GM06990 (cell line): ENCODE measurements at regions not wholly inside any gene's neighbourhood (a gene's known extent, or its start where the extent isn't known, plus 50 kb on each side); places are given as distances from the start of the nearest gene placed in this dataset.

Experiments used
- DNase-seq: peaks from one replicate; pipeline ENCODE4 v3.0.0-alpha.2; 2011; ENCODE audit not compliant: insufficient read length; ENCODE audit errors: extremely low read depth
- H3K27me3 ChIP-seq: replicated peaks from 2 replicates; pipeline ENCODE4 v1.6.0; 2011; ENCODE audit warnings: low read length; ENCODE audit not compliant: control insufficient read depth, insufficient read depth
- H3K36me3 ChIP-seq: 2 replicates; pipeline ENCODE4 v1.5.1; 2011; ENCODE audit warnings: low read length; ENCODE audit not compliant: control insufficient read depth, insufficient read depth
- H3K4me3 ChIP-seq: replicated peaks from 2 replicates; pipeline ENCODE4 v1.5.1; 2011; ENCODE audit warnings: low read depth, mild to moderate bottlenecking, control low read depth, low read length
- TF ChIP-seq, protein P1 (sequence below): IDR thresholded peaks from 2 replicates; pipeline ENCODE4 v1.5.1; 2011; ENCODE audit warnings: low read length, control low read depth, mild to moderate bottlenecking, inconsistent platforms; ENCODE audit not compliant: insufficient read depth, poor library complexity, severe bottlenecking

- H3K4me3 ChIP-seq: no peak overlapping the region
- no peaks in the 10 kb centered on the region for H3K27me3 ChIP-seq
- TF ChIP-seq, protein P1, sequence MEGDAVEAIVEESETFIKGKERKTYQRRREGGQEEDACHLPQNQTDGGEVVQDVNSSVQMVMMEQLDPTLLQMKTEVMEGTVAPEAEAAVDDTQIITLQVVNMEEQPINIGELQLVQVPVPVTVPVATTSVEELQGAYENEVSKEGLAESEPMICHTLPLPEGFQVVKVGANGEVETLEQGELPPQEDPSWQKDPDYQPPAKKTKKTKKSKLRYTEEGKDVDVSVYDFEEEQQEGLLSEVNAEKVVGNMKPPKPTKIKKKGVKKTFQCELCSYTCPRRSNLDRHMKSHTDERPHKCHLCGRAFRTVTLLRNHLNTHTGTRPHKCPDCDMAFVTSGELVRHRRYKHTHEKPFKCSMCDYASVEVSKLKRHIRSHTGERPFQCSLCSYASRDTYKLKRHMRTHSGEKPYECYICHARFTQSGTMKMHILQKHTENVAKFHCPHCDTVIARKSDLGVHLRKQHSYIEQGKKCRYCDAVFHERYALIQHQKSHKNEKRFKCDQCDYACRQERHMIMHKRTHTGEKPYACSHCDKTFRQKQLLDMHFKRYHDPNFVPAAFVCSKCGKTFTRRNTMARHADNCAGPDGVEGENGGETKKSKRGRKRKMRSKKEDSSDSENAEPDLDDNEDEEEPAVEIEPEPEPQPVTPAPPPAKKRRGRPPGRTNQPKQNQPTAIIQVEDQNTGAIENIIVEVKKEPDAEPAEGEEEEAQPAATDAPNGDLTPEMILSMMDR: no peak
- DNase-seq: no peak
- no peaks in the 10 kb centered on the region for H3K36me3 ChIP-seq
Observed at GRCh38 chr12:21054334-21054733, 76.7 kb upstream of the SLCO1B1 start.

DNA sequence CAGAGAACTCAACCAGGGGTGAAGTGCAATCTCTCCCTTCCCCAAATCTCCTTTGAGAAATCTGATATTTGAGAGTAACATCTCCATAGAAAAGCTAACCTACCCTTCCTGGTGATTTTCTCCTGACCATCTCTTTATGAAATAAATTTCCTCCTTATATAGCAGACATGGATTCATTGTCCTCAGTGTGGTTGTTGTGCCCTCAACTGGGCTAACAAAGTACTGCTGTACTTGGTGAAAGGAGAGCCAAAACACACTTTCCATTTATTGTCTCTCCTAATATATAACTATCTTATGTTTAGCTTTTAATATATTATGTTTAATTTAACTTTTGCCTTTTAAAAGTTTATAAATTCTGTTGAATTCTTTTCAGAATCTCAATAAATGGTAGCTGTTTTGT is 65.1 kb upstream of the SLCO1B1 start:
- TF ChIP-seq, protein P1: peak; percentile 23
- no peak for DNase-seq
- Histone ChIP-seq H3K4me3 (no peak overlapping the region), H3K27me3 (no peaks in the 10 kb centered on the region), H3K36me3 (no peaks in the 10 kb centered on the region)

GRCh38 chr12:21073129-21073528 is 57.9 kb upstream of the SLCO1B1 start:
- no peaks in the 10 kb centered on the region for H3K36me3 ChIP-seq
- no peak overlapping the region for H3K4me3 ChIP-seq
- no peaks in the 10 kb centered on the region for H3K27me3 ChIP-seq
- TF ChIP-seq, protein P1: no peak
- DNase-seq: no peak

GRCh38 chr12:21073822-21074460 is 57.1 kb upstream of the SLCO1B1 start:
- TF ChIP-seq, protein P1: no peak
- no peaks in the 10 kb centered on the region for H3K36me3 ChIP-seq
- H3K27me3 ChIP-seq: no peaks in the 10 kb centered on the region
- no peak for DNase-seq
- H3K4me3 ChIP-seq: no peak overlapping the region
